ENCODE measurements at regions not wholly inside any gene's neighbourhood (a gene's known extent, or its start where the extent isn't known, plus 50 kb on each side); places are given as distances from the start of the nearest gene placed in this dataset.

GRCh38 chr21:25273959-25274358 is 333.3 kb downstream of the MRPL39 start:
- in situ Hi-C loops (cut with MboI; ENCODE audit: low pct_ligation_motif_present in 1 of 4, low pct_unique_long_range_greater_than_20kb in 1 of 4, low sequenced_read_pairs in 3 of 4): no loop called here
- 56 to 67% methylated on average over 1 of the region's 1 CpG for WGBS, 2 donors (ENCODE audit: low coverage in 1 of 2)
- Histone ChIP-seq H3K36me3 (no peaks in the 10 kb centered on the region), H3K27ac (no peak overlapping the region), H3K27me3 (no peaks in the 10 kb centered on the region), H3K4me1 (no peaks in the 10 kb centered on the region), H3K9me3 (no peaks in the 10 kb centered on the region), H3K4me3 (no peak overlapping the region)
- TF ChIP-seq EP300 (IDR thresholded peaks at IDR 0.05; ENCODE audit: low read depth) (no peak), POLR2A (IDR thresholded peaks at IDR 0.05) (no peak), POLR2AphosphoS5 (IDR thresholded peaks at IDR 0.05) (no peak)
- TF ChIP-seq, protein P1, sequence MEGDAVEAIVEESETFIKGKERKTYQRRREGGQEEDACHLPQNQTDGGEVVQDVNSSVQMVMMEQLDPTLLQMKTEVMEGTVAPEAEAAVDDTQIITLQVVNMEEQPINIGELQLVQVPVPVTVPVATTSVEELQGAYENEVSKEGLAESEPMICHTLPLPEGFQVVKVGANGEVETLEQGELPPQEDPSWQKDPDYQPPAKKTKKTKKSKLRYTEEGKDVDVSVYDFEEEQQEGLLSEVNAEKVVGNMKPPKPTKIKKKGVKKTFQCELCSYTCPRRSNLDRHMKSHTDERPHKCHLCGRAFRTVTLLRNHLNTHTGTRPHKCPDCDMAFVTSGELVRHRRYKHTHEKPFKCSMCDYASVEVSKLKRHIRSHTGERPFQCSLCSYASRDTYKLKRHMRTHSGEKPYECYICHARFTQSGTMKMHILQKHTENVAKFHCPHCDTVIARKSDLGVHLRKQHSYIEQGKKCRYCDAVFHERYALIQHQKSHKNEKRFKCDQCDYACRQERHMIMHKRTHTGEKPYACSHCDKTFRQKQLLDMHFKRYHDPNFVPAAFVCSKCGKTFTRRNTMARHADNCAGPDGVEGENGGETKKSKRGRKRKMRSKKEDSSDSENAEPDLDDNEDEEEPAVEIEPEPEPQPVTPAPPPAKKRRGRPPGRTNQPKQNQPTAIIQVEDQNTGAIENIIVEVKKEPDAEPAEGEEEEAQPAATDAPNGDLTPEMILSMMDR (IDR thresholded peaks at IDR 0.05): no peak
- DNase-seq: no peak
- intact Hi-C loops (cut with DNase I; ENCODE audit: low total_unique reads): no loop called here

DNA sequence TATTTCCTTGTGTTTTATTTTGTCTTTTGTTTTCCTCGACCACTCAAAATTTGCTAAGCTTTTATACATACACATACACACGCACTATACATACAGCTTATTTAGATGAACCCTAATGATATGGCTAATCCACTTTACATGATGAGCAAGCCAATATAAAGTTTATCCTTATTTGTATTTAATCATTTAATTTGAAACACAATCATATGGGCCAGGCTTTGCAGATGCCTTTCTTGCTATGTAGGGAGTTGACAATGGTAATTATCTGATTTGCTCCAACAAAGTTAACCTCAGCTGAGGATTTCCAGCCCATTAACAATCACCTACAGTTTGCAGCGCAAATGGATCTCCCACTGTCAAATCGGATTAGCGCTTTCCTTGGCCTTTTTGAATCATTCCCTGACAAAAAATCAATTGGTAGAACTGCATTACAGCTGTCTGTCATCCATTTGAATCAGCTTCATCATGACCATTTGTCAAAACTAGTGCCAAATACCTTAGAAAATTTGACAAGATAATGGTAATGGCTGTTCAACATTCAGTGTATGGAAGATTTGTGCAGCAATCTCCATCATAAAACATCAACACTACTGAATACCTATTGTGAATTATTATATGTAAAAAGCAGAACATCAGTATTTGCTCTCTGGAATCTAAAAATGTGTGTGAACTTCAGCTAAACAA is 352.6 kb downstream of the MRPL39 start:
- Histone ChIP-seq H3K27ac (no peak overlapping the region), H3K4me1 (no peaks in the 10 kb centered on the region), H3K9me3 (no peaks in the 10 kb centered on the region), H3K4me3 (no peak overlapping the region), H3K36me3 (no peaks in the 10 kb centered on the region), H3K27me3 (no peaks in the 10 kb centered on the region)
- DNase-seq: no peak
- in situ Hi-C loops (cut with MboI; ENCODE audit: low pct_ligation_motif_present in 1 of 4, low pct_unique_long_range_greater_than_20kb in 1 of 4, low sequenced_read_pairs in 3 of 4): no loop called here
- 92% methylated on average over 5 of the region's 5 CpGs for WGBS, 2 donors (ENCODE audit: low coverage in 1 of 2)
- intact Hi-C loops (cut with DNase I; ENCODE audit: low total_unique reads): no loop called here
- TF ChIP-seq, protein P1 (IDR thresholded peaks at IDR 0.05): no peak
- TF ChIP-seq EP300 (IDR thresholded peaks at IDR 0.05; ENCODE audit: low read depth) (no peak), POLR2AphosphoS5 (IDR thresholded peaks at IDR 0.05) (no peak), POLR2A (IDR thresholded peaks at IDR 0.05) (no peak)

DNA sequence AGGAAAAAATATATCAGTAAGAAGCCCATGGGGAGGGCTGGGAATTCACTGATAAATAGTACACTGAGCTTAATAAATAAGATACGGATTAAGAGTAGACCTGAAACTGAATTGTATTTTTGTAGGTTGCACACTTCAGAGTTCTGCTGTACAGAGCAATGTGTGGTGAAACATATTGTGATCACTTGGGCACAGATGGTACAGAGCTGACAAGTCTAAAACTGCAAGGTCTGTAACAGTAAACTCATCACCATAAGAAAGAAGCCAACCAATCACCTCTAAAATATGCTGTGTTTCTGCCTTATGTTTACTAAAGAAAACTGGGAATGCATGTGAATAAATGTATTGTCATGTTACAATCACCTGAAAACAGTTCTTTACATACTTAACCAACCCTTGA is 360.7 kb downstream of the MRPL39 start:
- H3K36me3 ChIP-seq: no peaks in the 10 kb centered on the region
- H3K4me3 ChIP-seq: no peak overlapping the region
- TF ChIP-seq POLR2AphosphoS5 (IDR thresholded peaks at IDR 0.05) (no peak), POLR2A (IDR thresholded peaks at IDR 0.05) (no peak), EP300 (IDR thresholded peaks at IDR 0.05; ENCODE audit: low read depth) (no peak)
- TF ChIP-seq, protein P1 (IDR thresholded peaks at IDR 0.05): no peak
- intact Hi-C loops (cut with DNase I; ENCODE audit: low total_unique reads) (no loop called here), in situ Hi-C loops (cut with MboI; ENCODE audit: low pct_ligation_motif_present in 1 of 4, low pct_unique_long_range_greater_than_20kb in 1 of 4, low sequenced_read_pairs in 3 of 4) (no loop called here)
- H3K4me1 ChIP-seq: no peaks in the 10 kb centered on the region
- H3K9me3 ChIP-seq: no peaks in the 10 kb centered on the region
- DNase-seq: no peak
- H3K27ac ChIP-seq: no peak overlapping the region
- no peaks in the 10 kb centered on the region for H3K27me3 ChIP-seq
- WGBS, 2 donors (ENCODE audit: low coverage in 1 of 2): 83 to 95% methylated on average over 1 of the region's 1 CpG

- peaks cover 0 to 3% of the 10 kb centered on the region in 2 donors for H3K9me3 ChIP-seq
- in situ Hi-C loops (cut with MboI; ENCODE audit: low pct_ligation_motif_present in 1 of 4, low pct_unique_long_range_greater_than_20kb in 1 of 4, low sequenced_read_pairs in 3 of 4): no loop called here
- no peak for DNase-seq
- H3K27ac ChIP-seq: no peak overlapping the region
- WGBS, 2 donors (ENCODE audit: low coverage in 1 of 2): 84 to 94% methylated on average over 1 of the region's 1 CpG
- no peak for TF ChIP-seq EP300 (IDR thresholded peaks at IDR 0.05; ENCODE audit: low read depth)
- TF ChIP-seq, protein P1 (IDR thresholded peaks at IDR 0.05): no peak
- no peak for TF ChIP-seq POLR2A (IDR thresholded peaks at IDR 0.05)
- TF ChIP-seq POLR2AphosphoS5 (IDR thresholded peaks at IDR 0.05): no peak
- H3K36me3 ChIP-seq: no peaks in the 10 kb centered on the region
- H3K4me1 ChIP-seq: no peaks in the 10 kb centered on the region
- intact Hi-C loops (cut with DNase I; ENCODE audit: low total_unique reads): no loop called here
- H3K4me3 ChIP-seq: no peak overlapping the region
- H3K27me3 ChIP-seq: no peaks in the 10 kb centered on the region
These were observed 362.5 kb downstream of the MRPL39 start for GRCh38 chr21:25244735-25245134.

All from transverse colon (tissue), 4 donors.